ENCODE measurements at regions not wholly inside any gene's neighbourhood (a gene's known extent, or its start where the extent isn't known, plus 50 kb on each side); places are given as distances from the start of the nearest gene placed in this dataset.
A peak's percentile ranks its signal among the peaks of the same experiment; 100 is the strongest.
"Not testable (repeated sequence)": the region's sequence is repeated elsewhere in the genome, so short reads cannot be mapped to it uniquely, and the experiment has no call there.

GRCh38 chr5:166926138-166926537 lies 1365.3 kb upstream of the WWC1 start:
- DNase-seq (ENCODE audit: low read depth): no peak
- TF ChIP-seq MAX (IDR thresholded peaks at IDR 0.05; ENCODE audit: low read depth, low read length) (no peak), MYC (IDR thresholded peaks at IDR 0.05; ENCODE audit: low read depth, low read length) (no peak), POLR2A (IDR thresholded peaks at IDR 0.05; ENCODE audit: extremely low read depth, insufficient read length) (no peak)
- TF ChIP-seq, protein P1, sequence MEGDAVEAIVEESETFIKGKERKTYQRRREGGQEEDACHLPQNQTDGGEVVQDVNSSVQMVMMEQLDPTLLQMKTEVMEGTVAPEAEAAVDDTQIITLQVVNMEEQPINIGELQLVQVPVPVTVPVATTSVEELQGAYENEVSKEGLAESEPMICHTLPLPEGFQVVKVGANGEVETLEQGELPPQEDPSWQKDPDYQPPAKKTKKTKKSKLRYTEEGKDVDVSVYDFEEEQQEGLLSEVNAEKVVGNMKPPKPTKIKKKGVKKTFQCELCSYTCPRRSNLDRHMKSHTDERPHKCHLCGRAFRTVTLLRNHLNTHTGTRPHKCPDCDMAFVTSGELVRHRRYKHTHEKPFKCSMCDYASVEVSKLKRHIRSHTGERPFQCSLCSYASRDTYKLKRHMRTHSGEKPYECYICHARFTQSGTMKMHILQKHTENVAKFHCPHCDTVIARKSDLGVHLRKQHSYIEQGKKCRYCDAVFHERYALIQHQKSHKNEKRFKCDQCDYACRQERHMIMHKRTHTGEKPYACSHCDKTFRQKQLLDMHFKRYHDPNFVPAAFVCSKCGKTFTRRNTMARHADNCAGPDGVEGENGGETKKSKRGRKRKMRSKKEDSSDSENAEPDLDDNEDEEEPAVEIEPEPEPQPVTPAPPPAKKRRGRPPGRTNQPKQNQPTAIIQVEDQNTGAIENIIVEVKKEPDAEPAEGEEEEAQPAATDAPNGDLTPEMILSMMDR (IDR thresholded peaks at IDR 0.05; ENCODE audit: low read depth, low read length): no peak
- H3K4me3 ChIP-seq (ENCODE audit: low read depth, low read length): no peak overlapping the region

- DNase-seq (ENCODE audit: low read depth); H3K4me3 ChIP-seq (ENCODE audit: low read depth, low read length): not testable (repeated sequence)
Observed at GRCh38 chr5:166926806-166927475, 1364.5 kb upstream of the WWC1 start.

- TF ChIP-seq, protein P1 (IDR thresholded peaks at IDR 0.05; ENCODE audit: low read depth, low read length): no peak
- TF ChIP-seq MYC (IDR thresholded peaks at IDR 0.05; ENCODE audit: low read depth, low read length) (no peak), POLR2A (IDR thresholded peaks at IDR 0.05; ENCODE audit: extremely low read depth, insufficient read length) (no peak), MAX (IDR thresholded peaks at IDR 0.05; ENCODE audit: low read depth, low read length) (no peak)
Observed at GRCh38 chr5:166936351-166936750, 1355.1 kb upstream of the WWC1 start.

DNA sequence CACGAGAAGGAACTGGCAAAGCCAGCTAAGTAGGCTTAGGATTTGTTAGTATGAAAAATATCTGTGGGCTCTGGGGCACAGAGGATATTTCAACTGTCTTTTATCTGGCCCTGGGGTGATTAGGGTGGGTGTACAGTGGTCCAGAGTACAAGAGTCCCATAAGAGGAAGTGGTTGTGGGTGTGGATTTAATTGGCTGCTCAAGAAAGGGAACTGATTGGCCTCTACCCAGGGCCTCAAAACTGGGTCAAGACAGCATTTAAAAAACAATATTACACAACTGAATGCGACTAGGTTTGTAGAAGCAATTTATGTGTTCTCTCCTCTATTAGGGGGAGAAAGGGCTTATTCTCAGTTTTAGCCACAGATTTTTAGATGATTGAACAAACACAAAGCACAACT lies 1353.4 kb upstream of the WWC1 start:
- peak; percentile 20 for DNase-seq (ENCODE audit: low read depth)
- no peak overlapping the region for H3K4me3 ChIP-seq (ENCODE audit: low read depth, low read length)
- TF ChIP-seq MYC (IDR thresholded peaks at IDR 0.05; ENCODE audit: low read depth, low read length) (no peak), POLR2A (IDR thresholded peaks at IDR 0.05; ENCODE audit: extremely low read depth, insufficient read length) (no peak), MAX (IDR thresholded peaks at IDR 0.05; ENCODE audit: low read depth, low read length) (no peak)

More at GRCh38 chr5:166936351-166936750, 1355.1 kb upstream of the WWC1 start:
- H3K4me3 ChIP-seq (ENCODE audit: low read depth, low read length): no peak overlapping the region
- DNase-seq (ENCODE audit: low read depth): no peak

- TF ChIP-seq, protein P1 (IDR thresholded peaks at IDR 0.05; ENCODE audit: low read depth, low read length): no peak
- TF ChIP-seq MYC (IDR thresholded peaks at IDR 0.05; ENCODE audit: low read depth, low read length) (no peak), MAX (IDR thresholded peaks at IDR 0.05; ENCODE audit: low read depth, low read length) (no peak), POLR2A (IDR thresholded peaks at IDR 0.05; ENCODE audit: extremely low read depth, insufficient read length) (no peak)
- DNase-seq (ENCODE audit: low read depth): no peak
- H3K4me3 ChIP-seq (ENCODE audit: low read depth, low read length): no peak overlapping the region
Observed at GRCh38 chr5:166942948-166943347, 1348.5 kb upstream of the WWC1 start.

DNA sequence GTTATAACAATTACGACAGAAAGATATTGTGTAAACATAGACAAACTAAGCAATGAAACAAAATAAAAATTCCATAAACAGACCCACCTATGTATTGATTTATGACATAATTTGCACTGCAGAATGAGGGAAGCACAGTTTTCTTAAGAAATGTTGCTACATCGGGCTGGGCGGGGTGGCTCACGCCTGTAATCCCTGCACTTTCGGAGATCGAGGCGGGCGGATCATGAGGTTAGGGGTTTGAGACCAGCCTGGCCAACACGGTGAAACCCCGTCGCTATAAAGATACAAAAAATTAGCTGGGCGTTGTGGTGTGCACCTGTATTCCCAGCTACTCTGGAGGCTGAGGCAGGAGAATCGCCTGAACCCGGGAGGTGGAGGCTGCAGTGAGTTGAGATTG lies 1344.4 kb upstream of the WWC1 start:
- no peak for DNase-seq (ENCODE audit: low read depth)
- no peak overlapping the region for H3K4me3 ChIP-seq (ENCODE audit: low read depth, low read length)
- TF ChIP-seq, protein P1 (IDR thresholded peaks at IDR 0.05; ENCODE audit: low read depth, low read length): no peak
- no peak for TF ChIP-seq POLR2A (IDR thresholded peaks at IDR 0.05; ENCODE audit: extremely low read depth, insufficient read length)

- no peak overlapping the region for H3K4me3 ChIP-seq (ENCODE audit: low read depth, low read length)
- TF ChIP-seq, protein P1 (IDR thresholded peaks at IDR 0.05; ENCODE audit: low read depth, low read length): no peak
- no peak for TF ChIP-seq MYC (IDR thresholded peaks at IDR 0.05; ENCODE audit: low read depth, low read length)
- no peak for DNase-seq (ENCODE audit: low read depth)
Observed at GRCh38 chr5:166948679-166949078, 1342.8 kb upstream of the WWC1 start.

Measured in NB4 (cell line).